ENCODE measurements at regions not wholly inside any gene's neighbourhood (a gene's known extent, or its start where the extent isn't known, plus 50 kb on each side); places are given as distances from the start of the nearest gene placed in this dataset.

- TF ChIP-seq, protein P1, sequence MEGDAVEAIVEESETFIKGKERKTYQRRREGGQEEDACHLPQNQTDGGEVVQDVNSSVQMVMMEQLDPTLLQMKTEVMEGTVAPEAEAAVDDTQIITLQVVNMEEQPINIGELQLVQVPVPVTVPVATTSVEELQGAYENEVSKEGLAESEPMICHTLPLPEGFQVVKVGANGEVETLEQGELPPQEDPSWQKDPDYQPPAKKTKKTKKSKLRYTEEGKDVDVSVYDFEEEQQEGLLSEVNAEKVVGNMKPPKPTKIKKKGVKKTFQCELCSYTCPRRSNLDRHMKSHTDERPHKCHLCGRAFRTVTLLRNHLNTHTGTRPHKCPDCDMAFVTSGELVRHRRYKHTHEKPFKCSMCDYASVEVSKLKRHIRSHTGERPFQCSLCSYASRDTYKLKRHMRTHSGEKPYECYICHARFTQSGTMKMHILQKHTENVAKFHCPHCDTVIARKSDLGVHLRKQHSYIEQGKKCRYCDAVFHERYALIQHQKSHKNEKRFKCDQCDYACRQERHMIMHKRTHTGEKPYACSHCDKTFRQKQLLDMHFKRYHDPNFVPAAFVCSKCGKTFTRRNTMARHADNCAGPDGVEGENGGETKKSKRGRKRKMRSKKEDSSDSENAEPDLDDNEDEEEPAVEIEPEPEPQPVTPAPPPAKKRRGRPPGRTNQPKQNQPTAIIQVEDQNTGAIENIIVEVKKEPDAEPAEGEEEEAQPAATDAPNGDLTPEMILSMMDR (conservative IDR thresholded peaks at IDR 0.05; ENCODE audit: low read depth, low read length) = no peak
- no peak for TF ChIP-seq EZH2 (IDR thresholded peaks at IDR 0.05; ENCODE audit: low read length, unreplicated experiment)
- TF ChIP-seq EZH2phosphoT487 (IDR thresholded peaks at IDR 0.05; ENCODE audit: borderline replicate concordance, low read length) = no peak
Observed at GRCh38 chr4:189322426-189322825, 618.2 kb upstream of the FRG1 start.

Measured in PC-3 (cell line).